PC-9 (cell line): ENCODE measurements at regions not wholly inside any gene's neighbourhood (a gene's known extent, or its start where the extent isn't known, plus 50 kb on each side); places are given as distances from the start of the nearest gene placed in this dataset.

ENCODE experiments used
- CTCF ChIP-seq: fragments of 200-600 bp; sonication (generic); conservative IDR thresholded peaks from 2 replicates; pipeline ENCODE4 v1.6.1; 2017; ENCODE audit warnings: mixed run types, antibody characterized with exemption, mild to moderate bottlenecking, moderate library complexity
- EZH2 ChIP-seq: fragments of 200-600 bp; sonication (generic); IDR thresholded peaks from 2 replicates; pipeline ENCODE4 v1.8.0; 2017; ENCODE audit warnings: antibody characterized with exemption, low read depth

DNA sequence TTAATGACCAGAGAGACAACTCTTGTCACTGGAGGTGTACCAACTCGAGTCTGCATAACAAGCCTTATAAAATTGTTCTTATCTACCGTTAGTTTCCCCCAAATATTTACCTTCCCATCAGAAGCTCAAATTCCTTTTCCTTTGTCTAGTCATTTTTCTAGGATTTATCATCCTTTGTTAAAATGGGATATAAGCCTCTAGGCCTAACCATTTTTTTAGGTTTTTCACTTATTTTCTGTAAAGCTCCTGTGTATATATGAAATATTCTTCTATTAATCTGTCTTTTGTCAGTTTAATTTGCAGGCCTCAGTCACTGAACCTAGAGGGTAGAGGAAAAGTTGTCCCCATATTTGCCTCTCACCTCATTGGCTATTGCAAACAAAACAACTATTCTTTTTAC is 99.6 kb upstream of the TNFAIP3 start:
- TF ChIP-seq CTCF (no peak), EZH2 (no peak)
